ENCODE measurements at regions not wholly inside any gene's neighbourhood (a gene's known extent, or its start where the extent isn't known, plus 50 kb on each side); places are given as distances from the start of the nearest gene placed in this dataset.

DNA sequence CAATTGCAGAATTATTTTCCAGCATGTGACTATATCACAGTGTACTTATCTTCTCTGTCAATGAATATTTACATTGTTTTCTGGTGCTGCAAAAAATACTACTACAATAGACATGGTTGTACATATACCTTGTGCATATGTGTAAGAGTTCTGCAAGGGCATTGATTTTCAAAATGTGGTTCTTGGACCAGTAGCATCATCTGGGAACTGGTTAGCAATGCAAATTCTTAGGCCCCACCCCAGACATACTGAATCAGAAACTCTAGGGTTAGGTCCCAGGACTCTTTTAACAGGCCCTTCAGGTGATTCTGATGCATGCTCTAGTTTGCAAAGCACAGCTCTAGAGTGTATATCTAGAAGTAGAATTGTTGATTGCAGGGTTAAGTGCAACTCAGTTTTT lies 292.3 kb downstream of the ZNF621 start:
- no peak for DNase-seq (ENCODE audit: low read depth)

DNA sequence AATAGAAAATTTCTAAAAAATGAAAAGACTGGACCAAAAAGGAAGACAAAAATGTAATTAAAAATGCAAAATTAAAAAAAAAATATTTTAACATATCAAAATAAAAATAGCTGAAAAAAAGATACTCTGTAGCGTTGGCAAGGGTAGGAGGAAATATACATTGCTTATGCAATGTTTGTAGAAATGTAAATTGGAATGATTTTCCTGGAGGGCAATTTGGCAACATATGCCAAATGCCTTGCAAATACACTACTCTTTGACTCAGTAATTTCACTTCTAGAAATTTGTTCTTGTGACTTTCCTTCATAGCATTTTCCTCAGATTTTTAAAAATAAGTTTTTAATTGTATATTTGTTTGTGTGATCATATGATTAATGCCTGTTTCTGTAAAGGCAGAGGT lies 296.6 kb downstream of the ZNF621 start:
- no peak for DNase-seq (ENCODE audit: low read depth)

DNA sequence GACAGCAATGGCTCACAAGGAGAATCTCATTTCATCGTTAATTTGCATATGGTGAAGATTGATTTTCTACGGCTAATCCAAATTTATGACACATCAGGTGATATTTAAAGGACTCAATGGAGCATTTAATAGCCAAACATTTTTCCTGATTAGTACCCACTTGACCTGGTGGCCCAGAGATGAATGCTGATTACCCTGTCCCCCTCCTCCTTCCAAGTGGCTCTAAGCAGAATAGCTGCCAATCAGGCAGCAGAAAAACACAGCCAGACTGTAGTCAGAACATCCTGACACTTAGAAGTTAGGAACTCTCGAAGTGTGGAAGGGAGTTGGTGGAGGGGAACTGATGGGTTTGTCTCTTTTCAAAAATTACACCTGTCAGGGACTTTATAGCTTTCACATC lies 302.5 kb downstream of the ZNF621 start:
- no peak for DNase-seq (ENCODE audit: low read depth)

DNA sequence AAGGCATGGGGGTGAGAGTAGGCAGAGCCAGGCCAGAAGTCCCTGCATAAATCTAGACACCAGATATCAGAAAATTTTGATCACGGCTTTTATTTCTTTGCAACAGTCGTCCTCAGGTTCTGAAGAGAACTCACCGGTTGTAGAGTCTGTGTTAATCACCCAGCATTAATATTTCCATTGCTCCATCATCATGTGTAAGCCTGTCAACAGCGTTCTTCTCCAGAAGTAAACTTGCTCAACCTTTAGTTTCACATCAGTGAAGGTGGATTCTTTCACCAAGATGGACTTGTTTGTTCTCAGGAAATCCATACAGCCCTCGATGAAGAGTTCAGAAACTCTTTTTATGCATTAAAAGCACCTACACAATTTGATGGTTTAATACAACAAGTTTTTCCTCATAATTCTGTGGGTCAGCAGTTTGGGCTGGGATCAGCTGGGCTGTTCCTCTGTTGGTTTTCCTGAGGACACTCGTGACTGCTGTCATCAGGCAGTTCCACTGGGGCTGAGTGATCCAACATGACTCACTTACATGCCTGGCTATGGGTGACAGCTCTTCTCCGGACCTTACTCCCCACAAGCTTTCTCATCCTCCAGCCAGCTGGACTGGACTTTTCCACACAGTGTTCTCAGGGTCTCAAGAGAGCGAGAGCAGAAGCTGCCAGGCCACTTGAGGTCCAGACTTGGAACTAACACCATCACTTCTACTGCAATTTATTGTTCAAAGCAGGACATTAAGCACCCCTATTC lies 303.4 kb downstream of the ZNF621 start:
- DNase-seq (ENCODE audit: low read depth) = peak; percentile 11

DNA sequence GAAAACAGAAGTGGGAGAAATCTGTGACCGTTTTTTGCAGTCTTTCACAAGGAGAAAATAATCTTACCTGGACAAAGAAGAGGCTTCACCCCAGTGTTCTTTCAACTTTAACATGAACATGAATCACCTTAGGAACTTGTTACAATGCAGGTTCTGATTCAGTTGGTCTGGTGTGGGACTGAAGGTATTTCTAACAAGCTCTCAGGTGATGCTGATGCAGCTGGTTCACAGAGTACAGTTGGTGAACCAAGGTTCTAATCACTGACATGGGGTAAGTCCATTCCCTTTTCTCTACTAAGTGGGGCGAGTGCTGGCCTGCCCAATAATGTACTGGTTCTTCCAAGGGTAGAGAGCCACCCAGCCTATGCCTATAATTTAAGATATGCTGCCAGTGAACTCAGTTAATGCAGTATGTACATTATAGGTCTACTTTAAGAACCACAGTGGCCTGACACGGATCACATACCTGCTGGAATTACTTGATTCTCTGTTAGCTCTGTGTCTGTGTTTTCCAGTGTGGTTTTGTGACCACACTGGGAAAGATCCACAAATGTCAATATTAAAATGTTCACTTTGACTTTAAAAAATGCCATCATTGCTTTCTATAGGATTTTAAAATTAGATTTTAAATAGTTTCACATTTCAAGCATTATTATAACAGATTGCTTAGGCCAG lies 304.1 kb downstream of the ZNF621 start:
- no peak for DNase-seq (ENCODE audit: low read depth)

DNA sequence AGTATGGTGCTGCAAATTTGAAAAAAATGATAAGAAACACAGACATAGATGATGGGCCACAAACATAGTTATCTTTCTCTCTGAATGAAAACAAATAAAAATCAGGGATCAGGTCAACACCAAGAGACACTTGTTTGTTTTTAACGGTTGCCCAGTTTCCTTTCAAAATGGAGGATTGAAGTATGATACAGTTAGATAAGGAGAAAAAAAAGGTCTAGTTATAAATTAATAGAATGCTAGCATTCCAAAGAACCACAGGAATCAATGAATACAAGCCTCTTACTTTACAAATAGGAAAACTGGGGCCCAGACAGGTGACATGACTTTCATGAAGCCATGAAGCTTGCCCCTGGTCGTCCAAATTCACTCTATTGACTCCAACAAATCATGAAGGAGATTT lies 305.1 kb downstream of the ZNF621 start:
- no peak for DNase-seq (ENCODE audit: low read depth)

DNA sequence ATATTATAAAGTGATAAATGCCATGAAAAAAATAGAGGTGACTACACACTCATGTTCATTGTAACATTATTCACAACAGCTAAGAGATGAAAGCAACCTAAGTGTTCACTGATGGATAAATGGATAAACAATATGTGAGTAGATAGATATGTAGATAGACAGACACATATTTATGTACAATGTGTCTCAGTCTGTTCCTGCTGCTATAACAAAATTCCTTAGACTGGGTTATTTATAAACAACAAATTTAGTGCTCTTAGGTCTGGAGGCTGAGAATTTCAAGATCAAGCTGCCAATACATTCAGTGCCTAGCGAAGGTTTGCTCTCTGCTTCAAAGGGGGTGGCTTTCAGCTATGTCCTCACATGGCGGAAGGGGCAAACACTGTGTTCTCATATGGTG lies 312.5 kb downstream of the ZNF621 start:
- DNase-seq (ENCODE audit: low read depth) = no peak

DNA sequence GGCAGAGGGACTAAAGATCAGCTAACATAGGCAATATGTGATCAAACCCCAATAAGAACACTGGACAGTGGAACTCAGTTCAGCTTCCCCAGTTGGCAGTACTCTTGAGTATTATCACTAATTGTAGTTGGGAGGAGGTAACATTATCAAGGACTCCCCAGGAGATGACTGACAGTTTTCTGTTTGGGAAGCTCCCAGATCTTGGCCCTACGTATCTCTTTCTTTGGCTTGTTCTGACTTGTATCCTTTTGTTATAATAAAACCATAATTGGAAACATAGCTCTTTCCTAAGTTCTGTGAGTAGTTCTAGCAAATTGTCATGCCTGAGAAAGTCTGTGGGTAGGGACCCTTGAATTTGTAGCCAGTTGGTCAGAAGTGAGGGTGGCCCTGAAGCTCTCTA lies 316.4 kb downstream of the ZNF621 start:
- DNase-seq (ENCODE audit: low read depth) = no peak

DNA sequence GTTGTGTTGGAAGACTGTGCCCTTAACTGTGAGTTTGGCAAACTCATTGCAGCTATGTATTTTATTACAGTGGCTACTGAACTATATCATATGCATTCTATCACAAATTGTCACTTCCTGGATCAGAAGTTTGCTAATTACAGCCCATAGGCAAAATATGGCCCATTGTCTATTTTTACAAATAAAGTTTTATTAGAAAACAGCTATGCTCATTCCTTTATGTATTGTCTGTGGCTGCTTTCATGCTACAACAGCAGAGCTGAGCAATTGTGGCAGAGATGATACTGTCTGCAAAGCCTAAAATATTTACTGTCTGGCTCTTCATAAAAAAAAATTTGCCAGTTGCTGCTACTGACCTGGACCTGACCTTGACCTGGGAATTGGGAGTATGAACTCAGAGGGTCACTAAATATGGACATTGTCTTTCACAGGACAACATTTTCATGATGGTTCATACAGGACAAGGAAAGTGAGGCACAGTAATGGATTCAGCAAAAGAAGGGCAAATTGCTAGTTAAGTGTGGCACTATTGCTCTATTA lies 316.9 kb downstream of the ZNF621 start:
- no peak for DNase-seq (ENCODE audit: low read depth)

DNA sequence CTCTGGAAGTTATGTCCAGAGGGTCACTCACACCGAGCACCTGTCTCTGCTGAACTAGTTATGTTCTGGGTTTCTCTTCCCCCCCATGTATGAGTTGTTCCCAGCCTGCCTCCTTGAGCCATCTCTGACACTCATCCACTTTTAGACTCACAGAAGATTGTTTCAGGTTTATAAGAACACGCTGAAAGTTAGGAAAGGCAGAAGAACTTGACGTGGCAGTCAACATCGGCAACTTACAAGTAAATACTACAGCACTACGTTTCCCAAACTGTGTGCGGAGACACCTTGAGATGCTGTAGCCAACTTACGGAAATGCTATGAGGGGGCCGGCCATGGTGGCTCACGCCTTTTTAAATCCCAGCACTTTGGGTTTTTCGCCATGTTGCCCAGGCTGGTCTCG lies 318.0 kb downstream of the ZNF621 start:
- DNase-seq (ENCODE audit: low read depth) = no peak

DNA sequence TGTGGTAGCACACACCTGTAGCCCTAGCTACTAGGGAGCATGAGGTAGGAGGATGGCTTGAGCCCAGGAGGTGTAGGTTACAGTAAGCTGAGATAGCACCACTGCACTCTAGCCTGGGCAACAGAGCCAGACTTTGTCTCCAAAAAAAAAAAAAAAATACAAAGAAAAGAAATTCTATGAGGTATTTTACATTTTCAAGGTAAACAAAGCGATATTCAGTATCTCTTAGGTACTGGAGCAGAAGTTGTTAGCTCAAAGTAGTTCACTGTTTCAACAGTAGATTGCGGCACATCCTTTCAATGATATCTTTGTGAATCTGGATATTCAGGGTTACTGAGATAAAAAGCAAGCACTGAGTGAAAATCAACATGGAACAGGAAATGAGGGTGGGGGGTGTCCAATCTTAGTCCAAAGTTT lies 318.5 kb downstream of the ZNF621 start:
- no peak for DNase-seq (ENCODE audit: low read depth)

DNA sequence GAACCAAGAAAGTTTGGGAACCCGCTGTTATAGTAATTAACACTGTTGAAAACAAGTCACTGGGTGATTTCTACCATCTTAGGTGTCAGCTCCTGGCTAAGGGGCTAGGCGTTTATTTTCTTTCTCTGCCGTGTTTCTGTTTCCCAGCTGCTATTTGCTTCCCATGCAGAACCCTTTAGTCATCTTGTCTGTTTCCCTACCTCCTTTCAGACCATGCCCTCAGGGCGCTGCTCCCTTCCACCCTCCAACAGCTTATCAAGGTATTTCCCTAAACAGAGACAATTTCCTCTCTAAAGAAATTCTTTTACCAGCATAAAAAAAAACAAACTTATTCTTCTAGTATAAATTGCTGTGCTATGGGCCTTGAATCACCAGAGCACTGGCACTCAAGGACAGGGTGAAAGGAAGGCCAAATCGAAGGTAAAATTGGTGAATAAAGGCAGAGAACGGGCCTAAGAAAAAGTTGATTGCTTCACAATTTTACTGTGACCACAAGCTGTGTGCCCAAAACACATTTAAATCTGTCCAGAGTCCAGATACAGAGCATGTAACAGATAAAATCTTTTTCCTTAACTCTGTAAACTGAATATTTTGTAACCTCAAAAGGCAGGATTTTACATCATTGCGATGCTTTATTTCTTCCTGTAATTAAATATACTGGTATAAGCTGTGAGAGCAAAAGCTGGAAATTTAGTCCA lies 319.2 kb downstream of the ZNF621 start:
- DNase-seq (ENCODE audit: low read depth) = peak; percentile 31

DNA sequence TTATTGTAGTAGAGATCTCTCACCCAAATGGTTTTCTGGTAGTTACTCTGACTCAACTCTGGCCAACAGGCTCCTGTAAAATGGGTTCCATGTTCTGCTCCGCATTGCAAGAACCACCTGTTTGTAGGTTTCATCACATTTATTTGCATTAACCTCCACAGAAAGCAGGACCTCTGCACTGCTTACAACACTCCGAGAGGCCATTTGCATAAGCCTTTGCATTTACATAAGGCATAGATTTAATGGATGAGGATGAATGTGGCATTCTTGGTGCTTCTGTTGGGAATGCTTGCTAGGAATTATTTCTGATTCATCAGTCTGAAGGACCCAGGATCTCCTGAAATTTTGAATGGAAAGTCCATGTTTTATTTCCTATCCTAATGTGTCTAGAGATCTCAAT lies 320.1 kb downstream of the ZNF621 start:
- DNase-seq (ENCODE audit: low read depth) = no peak

DNA sequence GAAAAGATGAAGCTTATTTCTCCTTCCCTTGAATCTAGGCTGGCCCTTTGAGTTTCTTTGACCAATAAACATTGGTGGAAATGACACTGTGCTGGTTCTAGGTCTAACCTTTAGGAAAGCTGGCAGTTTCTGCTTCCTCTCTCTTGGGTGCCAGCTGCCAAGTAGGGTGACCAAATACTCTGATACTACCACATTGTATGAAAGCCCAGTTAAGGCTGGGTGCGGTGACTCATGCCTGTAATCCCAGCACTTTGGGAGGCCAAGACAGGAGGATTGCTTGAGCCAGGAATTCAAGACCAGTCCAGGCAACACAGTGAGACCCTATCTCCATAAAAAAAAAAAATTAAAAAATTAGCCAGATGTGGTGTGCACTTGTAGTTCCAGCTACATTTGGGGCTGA lies 320.7 kb downstream of the ZNF621 start:
- DNase-seq (ENCODE audit: low read depth) = no peak

DNA sequence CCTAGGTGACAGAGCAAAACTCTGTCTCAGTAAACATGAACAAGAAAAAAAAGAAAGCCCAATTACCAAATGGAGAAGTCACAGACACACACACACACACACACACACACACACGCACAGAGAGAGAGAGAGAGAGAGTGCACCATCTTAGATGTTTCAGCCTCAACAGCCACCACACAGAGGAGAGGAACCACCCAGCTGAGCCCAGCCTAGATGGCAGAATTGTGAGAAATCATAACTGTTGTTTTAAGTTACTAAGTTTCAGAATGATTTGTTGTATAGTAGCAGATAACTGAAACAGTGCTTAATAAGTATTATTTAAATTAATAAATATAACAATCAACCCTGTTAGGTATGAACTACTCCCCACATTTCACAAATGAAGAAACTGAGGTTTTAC lies 321.2 kb downstream of the ZNF621 start:
- DNase-seq (ENCODE audit: low read depth) = no peak

DNA sequence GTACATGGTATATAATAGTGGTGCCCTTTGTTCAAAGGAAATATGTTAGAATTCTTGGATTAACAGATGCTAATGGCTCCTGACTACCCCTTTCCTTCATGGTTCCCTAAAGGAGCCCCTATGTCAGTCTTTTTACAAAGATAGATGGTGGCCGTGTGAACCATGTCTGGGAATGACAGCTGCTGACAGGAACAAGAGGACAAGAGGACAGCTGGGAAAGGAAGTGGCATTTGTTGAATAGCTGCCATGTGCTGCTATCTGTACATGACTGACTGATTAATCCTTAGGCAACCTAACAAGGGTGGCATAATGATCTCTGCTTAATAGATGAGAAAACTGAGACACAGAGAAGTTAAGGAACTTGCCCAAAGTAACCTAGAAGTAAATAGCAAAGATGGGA lies 321.7 kb downstream of the ZNF621 start:
- DNase-seq (ENCODE audit: low read depth) = no peak

DNA sequence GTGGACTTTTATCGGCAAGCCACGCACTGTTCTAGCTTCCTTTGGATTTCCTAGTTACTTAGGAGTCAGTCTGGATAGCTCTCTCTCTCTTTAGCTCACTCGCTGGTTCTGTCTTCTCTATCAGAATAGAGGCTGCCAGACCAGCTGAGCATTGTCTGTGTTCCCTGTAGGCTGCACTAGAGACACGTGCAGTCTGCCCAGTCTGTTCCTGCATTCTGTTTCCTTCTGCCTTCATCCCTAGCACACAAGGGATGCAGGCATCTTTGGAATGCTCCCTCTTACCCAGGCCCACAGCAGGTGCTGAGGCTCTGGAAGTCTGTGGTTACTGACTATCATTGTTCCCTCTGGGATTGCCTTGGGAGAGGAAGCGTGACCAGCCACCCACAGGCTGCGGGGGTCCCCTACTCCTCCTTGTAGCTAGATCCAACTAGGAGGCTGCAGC lies 322.8 kb downstream of the ZNF621 start:
- DNase-seq (ENCODE audit: low read depth) = peak; percentile 4

DNA sequence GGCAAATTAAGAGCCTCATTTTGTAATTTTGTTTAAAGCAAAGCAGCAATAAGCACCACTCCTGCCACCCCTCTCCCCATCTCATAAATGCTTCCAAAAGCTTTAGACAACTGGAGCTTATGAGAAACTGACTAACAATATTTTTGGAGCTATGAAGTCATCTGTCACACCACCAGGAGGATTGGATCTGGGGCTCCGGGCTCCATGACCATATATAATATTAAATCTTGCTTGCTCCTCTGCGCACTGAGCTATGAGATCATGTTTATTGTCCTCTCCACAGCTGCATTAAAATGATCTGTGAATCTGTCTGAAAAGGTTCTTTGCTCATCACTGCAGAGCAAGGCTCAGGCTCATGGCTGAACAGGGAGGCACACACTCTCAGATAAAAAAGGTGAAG lies 323.7 kb downstream of the ZNF621 start:
- no peak for DNase-seq (ENCODE audit: low read depth)

DNA sequence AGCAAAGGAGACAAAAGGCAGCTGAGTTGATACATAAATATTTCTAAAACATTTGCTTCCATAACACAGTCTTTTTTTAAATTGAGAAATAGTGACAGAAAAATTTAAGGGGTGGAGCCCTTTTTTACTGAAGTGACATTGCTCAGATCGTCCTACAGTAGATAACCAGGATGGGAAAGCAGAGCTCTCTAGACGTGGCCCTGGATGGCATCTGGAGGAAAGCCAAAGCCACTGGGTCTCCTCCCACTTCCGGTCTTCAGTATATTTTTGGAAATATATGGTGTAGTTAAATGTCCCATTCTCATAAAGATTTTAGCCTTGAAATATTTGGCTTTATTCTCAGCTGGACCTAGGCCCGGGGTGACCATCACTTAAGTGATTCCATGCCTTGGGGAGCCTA lies 326.1 kb downstream of the ZNF621 start:
- DNase-seq (ENCODE audit: low read depth) = no peak

DNA sequence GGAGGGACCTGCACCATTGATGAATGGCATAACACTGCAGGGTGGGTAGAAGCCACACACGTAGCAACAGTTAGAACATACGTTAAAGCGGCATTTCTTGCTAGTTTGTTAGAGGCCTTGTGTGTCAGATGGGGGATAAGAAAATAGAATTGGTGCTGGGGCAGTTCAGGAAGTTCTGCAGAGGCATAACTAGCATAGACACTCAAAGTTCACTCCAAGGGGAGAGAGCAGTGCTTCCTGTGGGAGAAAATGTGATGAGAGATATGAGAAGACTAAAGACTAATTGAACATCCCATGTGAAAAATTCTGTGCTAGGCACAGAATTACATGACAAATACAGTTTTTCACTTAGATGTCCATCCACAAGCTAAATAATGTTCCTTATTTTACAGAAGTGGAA lies 327.1 kb downstream of the ZNF621 start:
- DNase-seq (ENCODE audit: low read depth) = no peak

DNA sequence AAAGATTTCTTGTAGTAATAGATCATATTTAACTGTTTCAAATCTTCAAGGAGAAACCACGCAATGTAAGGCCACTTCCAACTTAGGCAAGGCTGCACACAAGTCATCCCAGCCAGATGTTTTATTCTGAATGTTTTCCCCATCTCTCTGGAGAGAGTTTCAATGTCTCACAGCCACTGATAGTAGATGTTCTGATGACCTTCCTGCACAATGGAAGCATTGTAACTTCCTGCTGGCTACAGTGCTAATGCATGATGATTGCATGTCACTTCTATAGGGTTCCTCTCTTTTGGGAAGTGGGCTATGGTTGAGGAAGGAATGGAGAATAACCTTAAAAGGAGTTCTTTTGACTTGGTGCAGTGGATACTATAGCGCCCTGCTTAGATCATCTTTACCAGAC lies 328.0 kb downstream of the ZNF621 start:
- no peak for DNase-seq (ENCODE audit: low read depth)

DNA sequence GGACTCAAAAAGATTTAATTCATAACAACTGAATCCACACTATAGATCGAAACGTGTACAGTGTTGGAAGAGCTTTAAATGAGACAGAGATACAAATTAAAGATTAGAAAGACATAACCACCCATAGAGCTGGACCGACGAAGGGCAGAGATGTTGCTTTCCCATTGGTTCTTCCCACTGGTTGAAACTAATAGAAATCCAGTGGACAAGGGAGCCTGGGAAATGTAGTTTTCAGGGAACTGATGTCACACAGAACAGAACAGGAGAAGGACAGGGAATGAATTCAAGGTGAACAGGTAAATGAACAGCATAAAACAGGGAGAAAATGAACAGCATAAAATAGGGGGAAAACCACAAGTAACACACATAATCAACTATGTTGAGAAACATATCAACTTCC lies 328.7 kb downstream of the ZNF621 start:
- no peak for DNase-seq (ENCODE audit: low read depth)

DNA sequence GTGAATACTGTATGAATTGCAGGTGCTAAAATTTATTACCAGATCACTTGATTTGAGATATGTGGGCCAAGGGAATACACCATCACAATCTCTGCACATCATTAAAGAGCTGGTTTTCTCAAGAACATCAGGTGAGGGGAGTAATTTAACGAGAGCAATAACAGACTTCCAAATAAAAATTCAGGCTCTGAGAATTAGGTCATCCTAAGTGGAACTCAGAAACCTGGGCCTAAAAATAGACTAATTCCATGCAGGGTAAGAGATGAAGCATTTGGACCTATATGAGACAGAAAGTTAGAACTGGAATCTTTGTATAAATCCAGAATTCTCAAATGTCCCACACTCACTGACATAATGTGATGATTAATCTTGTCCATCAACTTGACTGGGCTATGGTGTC lies 331.1 kb downstream of the ZNF621 start:
- DNase-seq (ENCODE audit: low read depth) = no peak
